ENCODE measurements at regions not wholly inside any gene's neighbourhood (a gene's known extent, or its start where the extent isn't known, plus 50 kb on each side); places are given as distances from the start of the nearest gene placed in this dataset.

GRCh38 chr2:240202586-240202985, 62.1 kb upstream of the OTOS start:
- Histone ChIP-seq H3K18ac (ENCODE audit: extremely low read depth, low read length) (no peak overlapping the region), H2BK12ac (ENCODE audit: low read depth, low read length) (no peak overlapping the region), H3K56ac (replicated peaks; ENCODE audit: insufficient read length, low read depth, low read length) (no peak overlapping the region), H4K91ac (replicated peaks; ENCODE audit: insufficient read length, low read length) (no peak overlapping the region), H3K4me1 (replicated peaks in 1 of 4; ENCODE audit: control insufficient read depth in 3 of 4, insufficient read depth in 4 of 4, low read length in 3 of 4) (peaks cover 5 to 14% (median 7%) of the 10 kb centered on the region in 4 experiments), H2BK5ac (ENCODE audit: low read depth, low read length) (no peak overlapping the region), H3K79me2 (ENCODE audit: control insufficient read depth in 1 of 2, insufficient read depth in 2 of 2, low read length in 2 of 2) (no peaks in the 10 kb centered on the region), H3K27ac (ENCODE audit: low read depth, low read length) (no peak overlapping the region), H2AK5ac (ENCODE audit: low read depth, low read length) (no peak overlapping the region), H3K4ac (replicated peaks; ENCODE audit: insufficient read length, low read depth, low read length) (no peak overlapping the region), H2BK15ac (ENCODE audit: low read length) (no peak overlapping the region), H3K14ac (ENCODE audit: insufficient read length) (no peak overlapping the region), H3K9ac (replicated peaks in 1 of 4; ENCODE audit: extremely low read depth in 1 of 4, low read depth in 3 of 4, low read length in 3 of 4) (no peak overlapping the region), H3K23ac (ENCODE audit: insufficient read length) (no peak overlapping the region), H4K5ac (ENCODE audit: insufficient read length, low read depth, low read length) (no peak overlapping the region), H4K20me1 (replicated peaks in 1 of 2; ENCODE audit: control insufficient read depth in 1 of 2, insufficient read depth in 2 of 2, low read length in 2 of 2) (no peaks in the 10 kb centered on the region), H4K8ac (ENCODE audit: extremely low read depth, insufficient read depth, low read length) (no peak overlapping the region), H3K23me2 (ENCODE audit: low read depth, low read length) (peaks cover 8% of the 10 kb centered on the region; the same call in 1 of the 2 replicates), H2BK20ac (ENCODE audit: low read length) (no peak overlapping the region), H3K4me3 (ENCODE audit: extremely low read depth in 1 of 4, insufficient read depth in 2 of 4, low read depth in 3 of 4, low read length in 4 of 4) (no peak overlapping the region), H3K79me1 (ENCODE audit: low read depth, low read length) (no peaks in the 10 kb centered on the region), H3K36me3 (ENCODE audit: control insufficient read depth in 2 of 4, insufficient read depth in 4 of 4, low read length in 3 of 4) (no peaks in the 10 kb centered on the region; a peak in 1 of 8 replicates), H3K27me3 (replicated peaks in 1 of 4; ENCODE audit: control insufficient read depth in 3 of 4, extremely low read depth in 1 of 4, insufficient read depth in 3 of 4, low read length in 3 of 4) (no peaks in the 10 kb centered on the region; a peak in 1 of 7 replicates), H2BK120ac (replicated peaks; ENCODE audit: low read depth, low read length) (no peak overlapping the region), H3K4me2 (ENCODE audit: insufficient read depth in 1 of 2, low read depth in 2 of 2, low read length in 2 of 2) (no peak overlapping the region), H3K9me3 (ENCODE audit: insufficient read depth in 2 of 2, low read depth in 1 of 2, low read length in 1 of 2) (no peaks in the 10 kb centered on the region; a peak in 1 of 4 replicates), H2AFZ (ENCODE audit: low read length) (no peak overlapping the region)
- ChIA-PET CTCF (ENCODE audit: partially characterized antibody) (interaction anchor here (0.7 kb wide), 1 partner anchor 12 kb away, joined by 3 read pairs; no protein-coding TSS in a partner anchor), POLR2A (ENCODE audit: partially characterized antibody) (no interaction called here)
- TF ChIP-seq HDAC2 (IDR thresholded peaks at IDR 0.05; ENCODE audit: borderline replicate concordance in 1 of 2, low read depth in 2 of 2, low read length in 2 of 2) (no peak), USF2 (IDR thresholded peaks at IDR 0.05; ENCODE audit: low read length) (no peak), SAP30 (IDR thresholded peaks at IDR 0.05; ENCODE audit: insufficient read depth, insufficient replicate concordance, low read length) (no peak), BRCA1 (IDR thresholded peaks at IDR 0.05; ENCODE audit: low read depth, low read length) (no peak), CREB1 (IDR thresholded peaks at IDR 0.05) (no peak), JUND (IDR thresholded peaks at IDR 0.05; ENCODE audit: low read length) (no peak), GABPA (IDR thresholded peaks at IDR 0.05; ENCODE audit: borderline replicate concordance, insufficient read depth, low read length) (no peak)
- FAIRE-seq: no peak
- no peak for DNase-seq (ENCODE audit: low read depth in 1 of 2, low spot score in 2 of 2)
- WGBS, 2 experiments (ENCODE audit: extremely low coverage in 1 of 2, insufficient coverage in 1 of 2, insufficient read length in 1 of 2, insufficient replicate concordance in 2 of 2, low coverage in 1 of 2, low lambda C conversion rate in 2 of 2, missing lambda C conversion rate in 1 of 2): 80% methylated on average over 5 of the region's 5 CpGs; no CpG with 5 or more reads in 1 of the 2 experiments

All from H1 (cell line).